ENCODE measurements at regions not wholly inside any gene's neighbourhood (a gene's known extent, or its start where the extent isn't known, plus 50 kb on each side); places are given as distances from the start of the nearest gene placed in this dataset.
"Not testable (repeated sequence)": the region's sequence is repeated elsewhere in the genome, so short reads cannot be mapped to it uniquely, and the experiment has no call there.

DNA sequence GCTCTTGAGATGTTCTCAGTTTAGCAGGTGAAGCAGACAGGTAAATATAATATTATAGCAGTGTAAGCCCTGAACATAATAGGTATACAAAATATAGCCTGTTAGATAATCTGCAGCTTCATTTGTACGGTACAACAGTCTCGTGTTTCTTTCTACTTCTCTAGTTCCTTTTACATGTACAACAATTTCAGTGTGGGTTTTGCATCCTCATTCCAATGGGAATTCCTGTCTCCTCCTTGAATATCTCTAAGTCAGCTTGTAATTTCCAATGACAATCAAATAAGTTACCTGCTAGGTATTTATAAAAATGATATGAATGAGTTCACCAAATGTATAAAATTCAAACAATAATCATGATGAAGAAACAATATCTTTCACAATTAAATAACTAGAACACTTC lies 330.0 kb upstream of the RND3 start:
- no peak for DNase-seq

DNA sequence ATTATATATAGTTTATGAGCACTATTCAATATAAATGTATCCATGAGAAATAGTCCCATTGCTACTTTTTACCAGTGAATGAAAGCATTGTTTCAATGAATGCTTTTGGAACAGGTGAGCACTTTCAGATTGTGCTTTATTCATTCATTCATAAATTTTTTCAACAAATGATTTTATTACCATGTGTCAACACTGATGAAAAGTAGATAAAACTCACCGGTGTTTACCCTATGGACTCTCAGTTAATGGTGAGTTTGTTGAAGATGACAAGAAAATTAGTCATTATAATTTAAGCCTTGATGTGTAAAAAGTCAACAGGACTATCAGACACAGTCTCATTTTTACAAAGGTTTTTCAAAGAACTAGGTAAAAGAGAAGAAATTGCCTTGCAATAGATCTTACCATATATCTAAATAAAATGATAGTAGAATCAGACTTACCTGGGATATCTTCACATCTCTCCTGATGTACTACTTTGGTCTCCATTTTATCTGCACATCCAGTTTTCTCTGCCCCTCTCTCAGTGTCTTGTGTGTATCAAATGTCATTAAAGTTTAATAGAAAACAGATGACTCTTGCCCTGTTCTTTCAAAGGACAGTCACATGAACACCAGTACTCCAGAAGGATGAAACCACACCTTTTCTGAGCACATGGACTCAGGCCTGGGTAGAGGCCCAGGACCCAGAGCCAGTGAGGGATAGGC lies 325.3 kb upstream of the RND3 start:
- no peak for DNase-seq

DNA sequence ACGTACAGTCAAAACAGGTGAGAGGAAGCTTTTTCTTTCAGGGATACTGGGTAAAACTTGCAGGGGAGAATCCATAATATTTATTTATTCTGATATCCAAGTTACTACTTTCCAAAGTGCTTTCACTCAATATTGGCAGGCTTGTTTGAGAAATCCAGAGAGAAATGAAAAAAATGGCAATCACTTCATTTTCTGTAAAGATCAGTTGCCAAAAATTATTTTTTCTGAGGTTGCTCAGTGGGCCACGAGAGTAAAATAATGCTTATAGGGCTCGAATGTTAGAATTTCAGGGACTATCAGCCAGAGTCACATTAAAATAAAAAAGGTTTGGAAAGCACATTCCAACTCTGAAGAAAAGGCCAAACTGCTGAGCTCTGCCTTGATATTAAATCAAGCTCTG lies 324.6 kb upstream of the RND3 start:
- no peak for DNase-seq

DNA sequence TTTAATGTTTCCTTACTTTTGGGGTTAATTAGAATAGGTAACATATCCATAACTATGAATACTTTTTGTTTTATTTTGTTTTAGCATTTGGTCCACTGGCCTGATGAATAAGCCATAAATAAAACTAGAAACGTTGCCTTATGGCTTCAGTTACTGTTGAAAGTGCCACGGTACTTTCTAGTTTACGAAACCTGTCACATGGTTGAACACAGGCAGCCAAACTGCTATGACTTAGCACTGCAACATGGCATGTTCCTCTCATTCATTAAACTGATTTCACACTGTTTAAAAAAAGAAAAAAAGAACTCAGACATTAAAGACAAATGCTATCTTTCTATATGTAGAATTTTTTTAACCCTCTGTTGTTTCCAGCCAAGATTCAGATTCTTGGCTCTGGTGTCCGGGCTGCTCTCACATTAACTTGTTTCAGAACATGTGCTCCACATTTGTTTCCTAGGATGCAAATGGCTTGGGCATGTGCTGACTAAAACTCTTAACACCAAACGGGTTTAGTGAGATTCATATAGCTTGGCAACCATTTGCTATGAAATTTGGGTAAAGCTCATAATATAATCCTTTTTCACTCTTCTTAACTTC lies 323.9 kb upstream of the RND3 start:
- DNase-seq: peak; percentile 11

DNA sequence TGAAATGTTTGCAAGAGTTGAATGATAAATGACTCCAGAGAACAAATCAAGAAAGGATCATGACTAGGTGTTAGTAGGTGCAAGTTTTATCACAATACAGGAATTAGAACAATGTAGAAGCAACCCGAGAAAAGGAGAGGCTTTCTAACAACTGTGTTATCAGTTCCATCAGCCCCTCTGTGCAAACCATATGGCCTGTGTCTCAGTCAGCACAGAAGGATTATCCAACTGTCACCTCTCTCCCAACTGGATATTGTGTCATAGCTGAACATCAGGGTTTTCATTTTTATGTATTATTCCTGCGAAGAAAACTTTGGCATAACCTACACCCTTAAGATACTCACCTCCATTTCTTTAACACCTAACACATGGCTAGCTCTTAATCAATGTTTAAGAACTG lies 321.6 kb upstream of the RND3 start:
- DNase-seq: no peak

DNA sequence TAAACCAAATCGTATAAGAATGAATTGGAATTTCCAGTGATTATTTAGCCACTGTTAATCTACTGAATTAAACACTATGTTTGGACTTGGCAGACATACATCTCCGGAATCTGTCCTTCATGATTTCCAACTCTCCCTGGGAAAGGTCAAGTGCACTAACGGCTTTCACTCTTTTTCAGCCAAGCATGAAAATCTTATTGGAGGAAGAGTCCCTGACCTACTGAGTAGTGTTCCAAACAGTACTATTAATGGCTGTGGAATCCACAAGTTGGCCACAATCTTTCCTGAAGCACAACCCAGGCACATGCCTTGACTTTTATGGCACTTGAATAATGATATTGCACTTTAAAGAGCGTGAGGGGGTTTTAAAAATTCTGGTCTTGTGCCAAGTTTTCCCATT lies 318.9 kb upstream of the RND3 start:
- DNase-seq: peak; percentile 25

DNA sequence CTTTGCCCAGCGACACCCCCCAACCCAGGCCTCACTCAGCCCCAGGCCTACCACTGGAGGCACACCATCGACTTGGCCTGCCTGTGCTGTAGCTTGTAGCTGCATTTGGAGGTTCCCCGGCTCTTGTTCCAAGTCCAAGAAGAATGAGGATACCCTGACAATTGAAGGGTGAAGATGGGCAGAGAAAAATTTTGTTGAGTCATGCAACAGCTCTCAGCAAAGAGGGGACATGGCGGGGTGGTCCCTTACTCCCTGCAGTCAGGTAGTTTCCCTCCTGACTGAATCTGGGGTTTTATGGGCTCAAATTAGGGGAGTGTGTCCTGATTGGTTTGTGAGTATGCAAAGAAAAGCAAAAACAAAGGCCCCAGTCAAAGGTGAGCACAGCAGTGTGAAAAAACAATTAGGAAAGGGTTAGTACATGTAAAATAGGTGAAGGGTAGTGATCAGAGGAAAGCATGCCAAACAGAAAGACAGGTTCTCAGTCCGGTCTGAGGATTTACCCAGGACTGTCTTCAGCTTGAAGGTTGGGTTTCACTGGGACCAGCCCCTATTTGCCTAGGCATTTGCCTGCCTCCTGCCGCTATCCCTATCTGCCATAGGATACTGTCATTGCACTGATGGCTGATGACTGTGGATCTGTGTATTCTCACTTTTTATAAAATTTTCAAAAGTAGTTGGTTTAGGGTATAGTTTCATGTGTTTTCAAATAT lies 316.4 kb upstream of the RND3 start:
- DNase-seq: no peak

DNA sequence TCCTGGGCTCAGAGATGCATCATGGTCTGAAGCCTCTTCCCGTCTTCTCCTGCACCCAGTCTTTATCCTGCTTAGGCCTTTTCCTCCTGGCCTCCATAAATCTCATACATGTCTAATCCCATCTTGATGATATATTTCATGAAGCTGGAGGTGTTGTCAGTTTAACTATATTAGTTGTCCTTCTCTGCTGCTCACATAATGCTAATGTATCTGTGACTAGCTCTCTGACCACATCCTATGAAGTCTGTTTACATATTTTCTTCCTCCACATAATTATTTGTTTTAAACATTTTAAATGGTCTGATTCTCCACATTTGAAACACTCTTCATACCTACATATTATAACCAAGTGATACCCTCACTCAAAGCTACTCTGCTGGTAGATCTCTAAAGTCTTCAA lies 315.2 kb upstream of the RND3 start:
- peak; percentile 8 for DNase-seq

DNA sequence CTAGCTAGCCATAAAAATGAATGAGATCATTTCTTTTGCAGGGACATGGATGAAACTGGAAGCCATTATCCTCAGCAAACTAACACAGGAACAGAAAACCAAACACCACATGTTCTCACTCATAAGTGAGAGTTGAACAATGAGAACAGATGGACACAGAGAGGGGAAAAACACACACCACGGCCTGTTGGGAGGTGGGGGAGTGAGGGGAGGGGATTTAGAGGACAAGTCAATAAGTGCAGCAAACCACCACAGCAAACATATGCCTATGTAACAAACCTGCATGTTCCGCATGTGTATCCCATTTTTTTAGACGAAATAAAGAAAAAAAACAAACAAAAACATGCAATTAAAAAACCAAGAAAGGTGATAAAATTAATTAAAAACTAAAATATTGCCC lies 308.8 kb upstream of the RND3 start:
- DNase-seq: not testable (repeated sequence)

DNA sequence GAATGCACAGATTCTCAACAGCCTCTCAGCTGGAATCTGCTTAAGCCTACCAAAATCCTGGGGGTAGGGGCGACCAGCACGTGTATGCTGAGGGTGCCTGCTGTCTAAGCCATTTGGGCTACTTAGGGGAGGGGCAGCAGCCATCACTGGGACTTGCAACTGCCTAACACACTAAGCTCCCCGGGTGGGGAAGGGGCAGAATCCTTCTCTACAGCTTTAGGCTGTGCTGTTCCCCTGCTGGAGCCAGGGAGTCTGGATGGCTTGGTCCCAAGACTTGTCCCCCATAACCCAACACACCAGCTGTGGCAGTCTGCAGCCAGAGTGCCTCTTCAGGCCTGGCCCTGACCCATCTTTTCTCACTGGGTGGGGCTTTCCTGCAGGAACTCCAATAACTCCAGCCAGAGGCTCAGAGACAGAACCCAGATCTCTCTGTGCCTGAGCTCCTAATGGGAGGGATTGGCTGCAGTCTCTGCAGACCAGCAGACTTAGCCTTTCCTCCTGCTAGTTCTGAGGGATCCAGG lies 305.4 kb upstream of the RND3 start:
- no peak for DNase-seq

DNA sequence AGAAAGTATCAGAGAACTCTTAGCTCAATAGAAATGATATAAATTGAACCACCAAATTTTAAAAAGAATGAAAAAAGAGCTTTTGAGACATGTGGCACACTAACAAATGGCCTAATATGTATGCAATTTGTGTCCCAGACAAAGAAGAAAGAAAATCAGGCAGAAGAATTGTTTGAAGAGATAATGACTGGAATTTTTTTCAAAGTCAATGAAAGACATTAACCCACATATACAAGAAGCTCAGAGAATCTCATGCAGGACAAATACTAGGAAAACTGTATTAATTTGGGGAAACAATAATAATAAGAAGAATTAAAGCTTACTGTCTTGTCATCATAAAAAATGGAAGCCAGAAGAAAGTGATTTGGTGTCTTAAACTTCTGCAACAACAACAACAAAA lies 304.1 kb upstream of the RND3 start:
- no peak for DNase-seq

DNA sequence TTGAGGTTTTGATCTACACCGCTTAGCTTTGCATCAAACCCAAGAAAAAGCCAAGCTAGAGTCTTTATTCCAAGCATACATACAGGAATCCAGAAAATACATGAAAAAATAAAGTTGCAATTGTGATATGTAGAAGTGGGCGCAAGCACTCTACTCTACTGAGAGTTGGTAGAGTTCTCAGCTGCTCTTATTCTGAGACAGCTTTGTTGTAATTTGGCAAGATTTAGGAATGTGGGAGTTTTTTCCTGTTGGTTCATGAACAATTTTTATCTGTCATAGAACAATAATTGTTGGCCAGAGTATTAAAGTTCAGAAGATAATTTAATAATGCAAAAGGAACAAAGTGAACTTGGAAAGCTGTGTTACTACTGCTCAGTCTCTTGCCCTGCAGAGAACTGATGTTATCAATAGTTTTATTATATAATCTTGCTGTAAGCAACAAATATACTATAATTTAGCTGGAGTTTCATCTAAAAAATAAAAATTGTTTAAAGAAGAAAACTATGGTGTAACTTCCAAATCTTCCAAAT lies 302.0 kb upstream of the RND3 start:
- no peak for DNase-seq

DNA sequence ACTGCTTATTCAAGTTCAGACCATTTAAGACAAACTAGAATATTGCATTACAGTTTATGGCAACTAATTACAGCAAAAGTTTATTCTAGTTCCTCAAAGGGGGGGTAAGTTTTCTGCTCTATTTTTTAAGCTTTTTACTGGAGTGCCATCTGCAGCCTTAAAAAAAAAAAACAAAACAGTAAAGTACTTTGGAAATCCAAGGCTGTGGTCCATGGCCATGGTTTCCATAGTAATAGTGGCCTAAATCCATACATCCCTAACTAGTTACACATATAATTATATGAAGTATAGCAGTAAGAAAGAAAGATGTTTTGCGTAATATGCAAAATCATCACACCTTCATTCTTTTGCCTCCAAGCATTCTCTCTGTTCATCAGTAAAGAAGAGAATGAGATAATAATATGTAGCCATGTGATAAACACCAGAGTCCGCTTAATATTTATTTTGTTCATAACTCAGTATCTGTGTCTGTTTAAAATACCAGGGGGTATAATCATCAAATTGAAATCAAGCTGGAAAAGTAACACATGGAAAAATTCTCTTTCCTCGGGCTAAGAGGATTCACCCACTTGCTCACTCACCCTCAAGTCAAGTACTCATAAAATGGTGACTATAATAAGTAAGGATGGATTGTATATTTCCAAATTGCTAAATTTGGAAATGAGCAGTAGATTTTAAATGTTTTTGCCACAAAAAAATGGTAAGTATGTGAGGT lies 301.1 kb upstream of the RND3 start:
- DNase-seq: no peak

DNA sequence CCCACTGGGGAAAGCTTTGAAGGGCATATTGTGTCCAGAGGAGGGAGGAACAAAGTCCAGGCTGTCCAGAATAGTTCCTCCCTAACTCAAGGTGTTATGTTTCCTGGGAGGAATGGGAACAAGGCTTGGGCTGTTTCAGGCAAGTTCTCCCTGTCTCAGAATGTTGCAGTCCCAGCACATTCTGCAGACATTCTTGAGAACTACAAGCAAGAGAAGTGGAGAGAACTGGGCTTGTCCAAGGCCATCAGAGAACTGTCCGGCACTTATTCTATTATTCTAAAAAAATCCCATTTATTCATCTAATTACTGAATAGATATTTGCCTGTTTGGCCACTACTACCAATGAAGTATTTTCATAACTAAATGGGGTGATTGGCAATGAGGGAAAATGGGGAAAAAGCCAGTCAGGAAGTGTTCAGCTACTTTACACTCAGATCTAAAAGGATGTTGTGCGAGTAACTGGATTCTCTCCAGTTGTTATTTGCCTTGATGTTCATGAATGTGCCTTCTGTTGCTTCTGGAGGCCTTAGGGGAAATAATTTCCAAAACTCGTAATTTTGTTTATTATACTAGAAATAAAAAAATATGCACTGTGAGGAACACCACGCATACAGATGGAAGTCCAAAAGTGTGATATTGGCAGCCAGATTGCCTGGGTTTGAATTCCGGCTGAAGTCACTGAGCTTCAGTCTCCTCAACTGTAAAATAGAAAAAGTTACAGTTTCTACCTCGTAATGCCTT lies 300.1 kb upstream of the RND3 start:
- DNase-seq: no peak

DNA sequence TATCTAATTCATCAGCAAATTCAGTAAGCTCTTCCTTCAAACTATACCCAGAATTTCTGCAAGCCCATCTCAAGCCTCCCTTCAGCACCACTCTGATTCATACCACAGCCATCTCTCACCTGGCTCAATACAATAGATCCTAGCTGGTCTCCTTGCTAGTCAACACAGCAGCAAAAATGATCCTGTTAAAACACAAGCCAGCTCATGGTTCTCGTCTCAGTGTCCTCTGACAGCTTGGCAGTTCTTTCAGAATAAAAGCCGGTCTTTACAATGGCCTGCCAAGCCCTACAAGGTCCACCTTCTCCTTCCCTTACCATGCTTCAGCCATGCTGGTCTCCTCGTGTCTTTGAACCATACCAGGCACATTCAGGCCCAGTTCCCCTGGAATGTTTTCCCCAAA lies 296.9 kb upstream of the RND3 start:
- no peak for DNase-seq

DNA sequence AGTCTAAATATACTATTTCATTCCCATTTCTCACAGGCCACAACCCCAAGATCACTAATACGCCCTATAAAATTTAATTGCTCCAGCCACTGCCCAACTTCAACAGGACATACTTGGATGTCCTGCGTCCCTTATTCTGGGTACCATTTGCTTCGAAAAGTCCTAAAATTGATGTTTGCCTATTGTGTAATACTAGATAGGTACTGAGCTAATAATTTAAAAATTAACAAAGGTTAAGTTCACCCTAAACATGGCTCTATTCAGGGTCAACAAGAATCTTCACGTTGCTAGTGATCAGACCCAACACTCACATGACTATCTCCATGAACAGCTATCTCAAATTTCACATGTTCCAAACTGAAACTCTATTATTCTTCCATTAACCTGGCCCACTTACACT lies 296.4 kb upstream of the RND3 start:
- no peak for DNase-seq

DNA sequence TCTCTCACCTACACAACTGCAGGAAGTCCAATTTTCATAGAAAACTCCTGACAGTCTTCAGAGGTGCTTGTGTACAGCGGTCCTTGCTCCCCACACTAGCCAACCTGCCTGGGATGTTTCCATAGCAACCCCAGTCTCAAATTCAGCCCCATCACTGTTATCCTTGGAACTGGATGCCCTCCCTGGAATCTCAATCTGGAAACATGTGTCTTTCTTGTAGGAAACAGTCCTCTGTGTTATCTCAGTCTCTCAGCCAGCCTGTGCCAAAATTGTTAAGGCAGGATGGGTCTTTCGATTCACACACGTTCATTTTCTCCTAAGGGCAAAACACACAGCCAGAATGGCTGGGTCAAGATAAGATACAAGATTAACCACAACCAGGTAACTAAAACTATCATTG lies 295.5 kb upstream of the RND3 start:
- no peak for DNase-seq

DNA sequence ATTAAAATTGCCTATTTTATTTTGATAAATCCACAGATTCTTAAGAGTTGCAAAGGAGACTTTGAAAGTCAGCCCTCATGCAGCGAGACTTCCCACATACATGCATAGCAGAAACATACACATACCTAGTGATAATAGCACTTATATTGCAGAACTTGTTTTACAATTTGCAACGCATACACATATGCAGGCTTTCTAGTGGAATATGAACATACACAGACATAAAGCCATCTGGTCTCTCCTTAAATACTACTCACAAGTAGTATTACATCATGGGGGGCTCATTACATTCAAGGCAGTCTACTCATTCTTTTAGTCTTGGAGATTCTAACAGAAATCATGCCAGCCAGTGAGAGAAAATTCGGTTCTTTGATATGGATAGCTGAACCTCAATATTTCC lies 295.1 kb upstream of the RND3 start:
- DNase-seq: no peak

DNA sequence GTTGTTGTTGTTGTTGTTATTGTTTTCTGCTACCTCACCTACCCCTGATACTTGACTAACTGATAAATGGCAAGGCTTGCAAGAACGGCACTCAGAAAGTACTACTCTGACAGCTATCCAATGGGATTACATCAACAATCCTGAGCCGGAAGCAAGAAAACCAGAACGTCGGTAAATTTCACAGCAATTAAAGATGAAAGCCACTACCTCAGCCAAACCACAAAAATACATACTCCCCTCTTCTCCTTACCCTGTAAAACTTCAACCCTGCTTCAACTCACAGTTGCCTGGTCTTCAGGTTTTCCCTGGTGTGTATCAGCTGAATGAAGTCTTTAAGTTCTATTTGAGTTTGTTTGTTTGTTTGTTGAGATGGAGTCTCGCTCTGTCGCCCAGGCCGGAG lies 293.7 kb upstream of the RND3 start:
- peak; percentile 10 for DNase-seq

DNA sequence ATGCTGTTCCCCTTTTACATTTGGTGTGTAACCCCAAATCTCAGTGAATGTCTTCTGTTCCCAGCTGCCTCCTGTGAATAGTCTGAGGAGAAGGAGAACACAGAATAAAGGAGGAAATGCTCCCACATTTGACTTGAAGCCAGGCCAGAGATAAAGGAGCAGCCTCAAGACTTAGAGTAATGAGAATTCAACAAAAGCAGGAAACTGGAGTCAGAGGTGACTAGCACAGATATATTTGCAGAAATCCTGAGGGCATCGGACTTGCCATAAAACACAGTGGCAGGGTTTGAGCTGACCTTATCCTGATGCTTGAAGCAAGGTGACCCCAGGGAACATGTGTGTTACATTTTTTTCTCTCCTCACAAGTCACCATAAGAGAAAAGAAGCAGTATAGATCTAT lies 291.4 kb upstream of the RND3 start:
- no peak for DNase-seq

DNA sequence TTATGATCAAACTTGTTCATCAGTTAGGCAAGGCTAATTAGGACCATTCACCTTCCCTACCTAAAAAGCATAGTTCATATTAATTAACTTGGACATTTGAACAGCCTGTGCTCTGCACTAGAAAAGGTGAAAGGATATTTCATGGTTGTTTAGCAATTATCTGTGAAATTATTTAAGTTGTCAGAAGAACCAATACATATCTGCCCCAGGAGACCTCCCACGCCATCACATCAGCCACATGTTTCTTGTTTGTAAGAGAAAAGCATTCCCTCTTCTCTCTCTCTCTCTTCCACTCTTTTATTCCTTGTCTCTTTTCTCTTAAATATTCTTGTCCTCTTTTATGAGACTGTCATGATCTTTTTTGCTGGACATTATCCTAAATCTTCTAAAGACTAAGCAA lies 282.0 kb upstream of the RND3 start:
- no peak for DNase-seq

DNA sequence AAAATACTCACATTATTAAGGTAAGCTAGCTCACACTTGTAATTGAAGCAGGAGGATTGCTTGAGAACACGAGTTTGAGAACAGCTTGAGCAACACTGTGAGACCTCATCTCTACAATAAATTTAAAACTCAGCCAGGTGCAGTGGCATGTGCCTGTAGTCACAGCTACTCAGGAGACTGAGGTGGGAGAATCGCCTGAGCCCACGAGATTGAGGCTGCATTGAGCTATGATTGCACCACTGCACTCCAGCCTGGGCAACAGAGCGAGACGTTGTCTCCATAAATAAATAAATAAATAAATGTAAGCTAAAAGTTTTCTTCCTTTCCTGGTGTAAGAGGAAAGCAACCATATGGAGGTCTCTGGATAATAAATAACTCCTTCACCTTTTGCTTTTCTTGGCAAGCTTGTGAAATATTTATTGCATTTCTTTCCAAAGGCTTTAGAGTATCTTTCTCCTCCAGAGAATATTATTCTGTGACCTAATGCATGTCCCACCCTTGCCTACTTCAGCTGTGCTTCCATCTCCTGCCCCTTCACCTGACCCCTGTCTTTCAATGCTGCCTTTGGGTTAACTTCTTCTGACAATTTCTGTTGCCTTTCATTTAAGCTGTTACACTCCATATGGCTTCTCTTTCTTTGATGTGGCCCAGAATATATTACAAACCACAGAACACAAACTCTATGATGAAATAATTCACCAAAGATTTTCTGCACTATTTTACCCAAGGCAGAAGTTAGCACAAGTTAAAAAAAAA lies 280.7 kb upstream of the RND3 start:
- DNase-seq: peak; percentile 25
